ENCODE measurements at regions not wholly inside any gene's neighbourhood (a gene's known extent, or its start where the extent isn't known, plus 50 kb on each side); places are given as distances from the start of the nearest gene placed in this dataset.

GRCh38 chr3:44019736-44020135 is 221.9 kb upstream of the TOPAZ1 start:
- Histone ChIP-seq H3K9me3 (ENCODE audit: low read depth) (no peaks in the 10 kb centered on the region), H3K27me3 (peaks cover 60% of the 10 kb centered on the region), H3K9me2 (replicated peaks; ENCODE audit: insufficient read depth) (no peaks in the 10 kb centered on the region), H3K4me3 (no peak overlapping the region), H3K27ac (no peak overlapping the region), H3K79me2 (no peaks in the 10 kb centered on the region), H3K4me1 (ENCODE audit: insufficient read depth) (no peaks in the 10 kb centered on the region), H4K20me1 (ENCODE audit: insufficient read depth, poor library complexity, severe bottlenecking) (no peaks in the 10 kb centered on the region), H3K36me3 (replicated peaks; ENCODE audit: insufficient read depth, low read depth) (no peaks in the 10 kb centered on the region), H3K4me2 (no peak overlapping the region), H2AFZ (no peak overlapping the region)
- TF ChIP-seq EZH2phosphoT487 (IDR thresholded peaks at IDR 0.05; ENCODE audit: low read depth, severe bottlenecking, unreplicated experiment) (no peak), EZH2 (IDR thresholded peaks at IDR 0.05; ENCODE audit: borderline replicate concordance) (no peak)
- 64% methylated on average over 7 of the region's 7 CpGs for WGBS (ENCODE audit: low lambda C conversion rate, missing lambda C conversion rate)
- no peak for DNase-seq (ENCODE audit: low spot score)

- DNase-seq (ENCODE audit: low spot score) = no peak
- no peaks in the 10 kb centered on the region for H3K79me2 ChIP-seq
- H3K4me3 ChIP-seq = no peak overlapping the region
- H3K36me3 ChIP-seq (replicated peaks; ENCODE audit: insufficient read depth, low read depth) = no peaks in the 10 kb centered on the region
- no peak overlapping the region for H3K4me2 ChIP-seq
- H3K27me3 ChIP-seq = peaks cover 60% of the 10 kb centered on the region
- 28% methylated on average over 1 of the region's 1 CpG for WGBS (ENCODE audit: low lambda C conversion rate, missing lambda C conversion rate)
- no peak for TF ChIP-seq CTCF (IDR thresholded peaks at IDR 0.05; ENCODE audit: poor library complexity)
- no peak for TF ChIP-seq EZH2 (IDR thresholded peaks at IDR 0.05; ENCODE audit: borderline replicate concordance)
- no peak for TF ChIP-seq EZH2phosphoT487 (IDR thresholded peaks at IDR 0.05; ENCODE audit: low read depth, severe bottlenecking, unreplicated experiment)
- H4K20me1 ChIP-seq (ENCODE audit: insufficient read depth, poor library complexity, severe bottlenecking) = no peaks in the 10 kb centered on the region
- no peak overlapping the region for H3K27ac ChIP-seq
- no peaks in the 10 kb centered on the region for H3K4me1 ChIP-seq (ENCODE audit: insufficient read depth)
- no peaks in the 10 kb centered on the region for H3K9me2 ChIP-seq (replicated peaks; ENCODE audit: insufficient read depth)
- no peak overlapping the region for H2AFZ ChIP-seq
- H3K9me3 ChIP-seq (ENCODE audit: low read depth) = no peaks in the 10 kb centered on the region
Measured at GRCh38 chr3:44020143-44020542, 221.5 kb upstream of the TOPAZ1 start.

GRCh38 chr3:44021651-44022594 is 219.8 kb upstream of the TOPAZ1 start:
- WGBS (ENCODE audit: low lambda C conversion rate, missing lambda C conversion rate) = 12% methylated on average over 53 of the region's 53 CpGs
- Histone ChIP-seq H3K27me3 (peaks cover 64% of the 10 kb centered on the region), H2AFZ (peak overlapping the region; percentile 17), H4K20me1 (ENCODE audit: insufficient read depth, poor library complexity, severe bottlenecking) (no peaks in the 10 kb centered on the region), H3K36me3 (replicated peaks; ENCODE audit: insufficient read depth, low read depth) (no peaks in the 10 kb centered on the region), H3K4me3 (no peak overlapping the region), H3K9me2 (replicated peaks; ENCODE audit: insufficient read depth) (no peaks in the 10 kb centered on the region), H3K4me1 (ENCODE audit: insufficient read depth) (no peaks in the 10 kb centered on the region), H3K79me2 (no peaks in the 10 kb centered on the region), H3K4me2 (peak overlapping the region; percentile 82), H3K27ac (no peak overlapping the region), H3K9me3 (ENCODE audit: low read depth) (no peaks in the 10 kb centered on the region)
- no peak for DNase-seq (ENCODE audit: low spot score)
- TF ChIP-seq CTCF (IDR thresholded peaks at IDR 0.05; ENCODE audit: poor library complexity) = no peak
- no peak for TF ChIP-seq EZH2phosphoT487 (IDR thresholded peaks at IDR 0.05; ENCODE audit: low read depth, severe bottlenecking, unreplicated experiment)
- no peak for TF ChIP-seq EZH2 (IDR thresholded peaks at IDR 0.05; ENCODE audit: borderline replicate concordance)

- 83% methylated on average over 11 of the region's 11 CpGs for WGBS (ENCODE audit: low lambda C conversion rate, missing lambda C conversion rate)
Measured at GRCh38 chr3:44023961-44024593, 217.6 kb upstream of the TOPAZ1 start.

More at GRCh38 chr3:44023961-44024593, 217.6 kb upstream of the TOPAZ1 start:
- H3K27ac ChIP-seq = no peak overlapping the region
- no peaks in the 10 kb centered on the region for H3K4me1 ChIP-seq (ENCODE audit: insufficient read depth)
- H3K27me3 ChIP-seq = peaks cover 52% of the 10 kb centered on the region
- TF ChIP-seq EZH2 (IDR thresholded peaks at IDR 0.05; ENCODE audit: borderline replicate concordance) (no peak), CTCF (IDR thresholded peaks at IDR 0.05; ENCODE audit: poor library complexity) (no peak), EZH2phosphoT487 (IDR thresholded peaks at IDR 0.05; ENCODE audit: low read depth, severe bottlenecking, unreplicated experiment) (no peak)
- no peak overlapping the region for H3K4me3 ChIP-seq
- H3K79me2 ChIP-seq = no peaks in the 10 kb centered on the region
- H3K9me3 ChIP-seq (ENCODE audit: low read depth) = no peaks in the 10 kb centered on the region
- no peaks in the 10 kb centered on the region for H3K36me3 ChIP-seq (replicated peaks; ENCODE audit: insufficient read depth, low read depth)
- H3K9me2 ChIP-seq (replicated peaks; ENCODE audit: insufficient read depth) = no peaks in the 10 kb centered on the region
- DNase-seq (ENCODE audit: low spot score) = no peak
- no peak overlapping the region for H2AFZ ChIP-seq
- H4K20me1 ChIP-seq (ENCODE audit: insufficient read depth, poor library complexity, severe bottlenecking) = no peaks in the 10 kb centered on the region
- H3K4me2 ChIP-seq = no peak overlapping the region

Data from hepatocyte (in vitro differentiated cells).